GM23338 (cell line): ENCODE measurements at regions not wholly inside any gene's neighbourhood (a gene's known extent, or its start where the extent isn't known, plus 50 kb on each side); places are given as distances from the start of the nearest gene placed in this dataset.
"Not testable (repeated sequence)": the region's sequence is repeated elsewhere in the genome, so short reads cannot be mapped to it uniquely, and the experiment has no call there.

Experiments used
- ATAC-seq: fragments of 200-7000 bp; cut with Tn5 transposase; 3 replicates; pipeline ENCODE4 v1.9.1; 2020
- DNase-seq: peaks from one replicate; pipeline ENCODE4 v3.0.0-alpha.2; 2015; ENCODE audit warnings: low spot score
- H2AFZ ChIP-seq: fragments of 200-600 bp; sonication (generic); 2 replicates; pipeline ENCODE4 v1.8.0; 2016; ENCODE audit warnings: antibody characterized with exemption, mild to moderate bottlenecking, moderate library complexity
- H3F3A ChIP-seq: fragments of 200-600 bp; sonication (generic); replicated peaks from 2 replicates; pipeline ENCODE4 v1.8.0; 2017; ENCODE audit warnings: antibody characterized with exemption, mixed run types, low read depth
- H3K27ac ChIP-seq: fragments of 200-600 bp; sonication (generic); 2 replicates; pipeline ENCODE4 v1.6.1; 2016; ENCODE audit warnings: low read depth
- H3K27me3 ChIP-seq: fragments of 200-600 bp; sonication (generic); 2 replicates; pipeline ENCODE4 v1.8.0; 2016; ENCODE audit warnings: mild to moderate bottlenecking, mixed run types, moderate library complexity; ENCODE audit not compliant: insufficient read depth
- H3K36me3 ChIP-seq: fragments of 200-600 bp; sonication (generic); 2 replicates; pipeline ENCODE4 v1.8.0; 2016; ENCODE audit warnings: mild to moderate bottlenecking; ENCODE audit not compliant: insufficient read depth
- H3K4me1 ChIP-seq: fragments of 200-600 bp; sonication (generic); 2 replicates; pipeline ENCODE4 v1.8.0; 2016; ENCODE audit warnings: mild to moderate bottlenecking, moderate library complexity; ENCODE audit not compliant: insufficient read depth
- H3K4me2 ChIP-seq: fragments of 200-600 bp; sonication (generic); 2 replicates; pipeline ENCODE4 v1.7.1; 2017; ENCODE audit warnings: mixed run types
- H3K4me3 ChIP-seq: fragments of 200-600 bp; sonication (generic); 2 replicates; pipeline ENCODE4 v1.6.1; 2016; ENCODE audit warnings: mixed run types
- H3K79me2 ChIP-seq: fragments of 200-600 bp; sonication (generic); replicated peaks from 2 replicates; pipeline ENCODE4 v1.8.0; 2017; ENCODE audit warnings: mild to moderate bottlenecking; ENCODE audit not compliant: insufficient read depth
- H3K9me2 ChIP-seq: fragments of 200-600 bp; sonication (generic); 2 replicates; pipeline ENCODE4 v1.8.0; 2017; ENCODE audit not compliant: insufficient read depth
- H4K20me1 ChIP-seq: fragments of 200-600 bp; sonication (generic); replicated peaks from 2 replicates; pipeline ENCODE4 v1.8.0; 2017; ENCODE audit warnings: mild to moderate bottlenecking; ENCODE audit not compliant: insufficient read depth
- H3K27ac Mint-ChIP-seq: 2 replicates; pipeline ENCODE4 v1.8.0; 2020; ENCODE audit warnings: inconsistent platforms, mild to moderate bottlenecking, moderate library complexity, mixed read lengths
- H3K27me3 Mint-ChIP-seq: 3 replicates; pipeline ENCODE4 v1.8.0; 2022; ENCODE audit warnings: low read depth, mild to moderate bottlenecking, moderate library complexity, mixed read lengths, inconsistent platforms; ENCODE audit not compliant: insufficient read depth, poor library complexity
- H3K36me3 Mint-ChIP-seq: 3 replicates; pipeline ENCODE4 v1.8.0; 2021; ENCODE audit warnings: low read depth, mild to moderate bottlenecking, inconsistent platforms, moderate library complexity, mixed read lengths
- H3K4me1 Mint-ChIP-seq: 3 replicates; pipeline ENCODE4 v1.8.0; 2020; ENCODE audit warnings: mild to moderate bottlenecking, inconsistent platforms, mixed read lengths
- H3K4me3 Mint-ChIP-seq: 3 replicates; pipeline ENCODE4 v1.8.0; 2021; ENCODE audit warnings: moderate library complexity, mild to moderate bottlenecking, inconsistent platforms, mixed read lengths
- H3K9me3 Mint-ChIP-seq: 3 replicates; pipeline ENCODE4 v1.8.0; 2020; ENCODE audit warnings: moderate library complexity, mild to moderate bottlenecking, inconsistent platforms, mixed read lengths
- EZH2 ChIP-seq: fragments of 200-600 bp; sonication (generic); IDR thresholded peaks from one replicate; pipeline ENCODE4 v1.8.0; 2017; ENCODE audit warnings: antibody characterized with exemption, mild to moderate bottlenecking, low read depth; ENCODE audit not compliant: unreplicated experiment
- EZH2phosphoT487 ChIP-seq: fragments of 200-600 bp; sonication (generic); IDR thresholded peaks from one replicate; pipeline ENCODE4 v1.8.1; 2018; ENCODE audit warnings: antibody characterized with exemption; ENCODE audit not compliant: unreplicated experiment
- JUNB ChIP-seq: IDR thresholded peaks from one replicate; pipeline ENCODE4 v1.6.1; 2016; ENCODE audit warnings: antibody characterized with exemption; ENCODE audit not compliant: unreplicated experiment
- POLR2AphosphoS5 ChIP-seq: IDR thresholded peaks from 2 replicates; pipeline ENCODE4 v1.6.1; 2016; ENCODE audit warnings: antibody characterized with exemption, low read depth
- STAT1 ChIP-seq: IDR thresholded peaks from one replicate; pipeline ENCODE4 v1.6.1; 2016; ENCODE audit warnings: antibody characterized with exemption; ENCODE audit not compliant: unreplicated experiment
- ZNF114 ChIP-seq: fragments of 250-450 bp; sonication (Bioruptor Pico); IDR thresholded peaks from 2 replicates; pipeline ENCODE4 v1.5.0; 2020; ENCODE audit warnings: mild to moderate bottlenecking, moderate library complexity
- TF ChIP-seq, protein P1 (sequence below): IDR thresholded peaks from 2 replicates; pipeline ENCODE4 v1.6.1; 2016; ENCODE audit warnings: antibody characterized with exemption
- TF ChIP-seq, protein P2 (sequence below): IDR thresholded peaks from one replicate; pipeline ENCODE4 v1.6.1; 2018; ENCODE audit warnings: antibody characterized with exemption; ENCODE audit not compliant: unreplicated experiment

DNA sequence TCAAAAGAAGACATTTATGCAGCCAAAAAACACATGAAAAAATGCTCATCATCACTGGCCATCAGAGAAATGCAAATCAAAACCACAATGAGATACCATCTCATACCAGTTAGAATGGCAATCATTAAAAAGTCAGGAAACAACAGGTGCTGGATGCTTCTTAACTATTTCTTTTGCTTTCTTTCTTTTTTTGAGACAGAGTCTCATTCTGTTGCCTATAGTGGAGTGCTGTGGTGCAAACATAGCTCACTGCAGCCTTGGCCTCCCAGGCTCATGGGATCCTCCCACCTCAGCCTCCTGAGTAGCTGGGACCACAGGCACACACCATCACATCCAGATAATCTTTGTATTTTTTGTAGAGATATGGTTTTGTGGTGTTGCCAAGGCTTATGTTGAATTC, 387.7 kb downstream of the RAP2B start:
- not testable (repeated sequence) for H3K4me1 Mint-ChIP-seq, H3K36me3 Mint-ChIP-seq, H3K9me3 Mint-ChIP-seq, H3K4me3 Mint-ChIP-seq, H4K20me1 ChIP-seq, H3K4me3 ChIP-seq, H3K9me2 ChIP-seq, ATAC-seq, H2AFZ ChIP-seq, H3K27me3 ChIP-seq, DNase-seq, H3K4me1 ChIP-seq, H3K27ac Mint-ChIP-seq, H3K36me3 ChIP-seq, H3K27ac ChIP-seq, H3K27me3 Mint-ChIP-seq, H3F3A ChIP-seq, H3K79me2 ChIP-seq, H3K4me2 ChIP-seq

DNA sequence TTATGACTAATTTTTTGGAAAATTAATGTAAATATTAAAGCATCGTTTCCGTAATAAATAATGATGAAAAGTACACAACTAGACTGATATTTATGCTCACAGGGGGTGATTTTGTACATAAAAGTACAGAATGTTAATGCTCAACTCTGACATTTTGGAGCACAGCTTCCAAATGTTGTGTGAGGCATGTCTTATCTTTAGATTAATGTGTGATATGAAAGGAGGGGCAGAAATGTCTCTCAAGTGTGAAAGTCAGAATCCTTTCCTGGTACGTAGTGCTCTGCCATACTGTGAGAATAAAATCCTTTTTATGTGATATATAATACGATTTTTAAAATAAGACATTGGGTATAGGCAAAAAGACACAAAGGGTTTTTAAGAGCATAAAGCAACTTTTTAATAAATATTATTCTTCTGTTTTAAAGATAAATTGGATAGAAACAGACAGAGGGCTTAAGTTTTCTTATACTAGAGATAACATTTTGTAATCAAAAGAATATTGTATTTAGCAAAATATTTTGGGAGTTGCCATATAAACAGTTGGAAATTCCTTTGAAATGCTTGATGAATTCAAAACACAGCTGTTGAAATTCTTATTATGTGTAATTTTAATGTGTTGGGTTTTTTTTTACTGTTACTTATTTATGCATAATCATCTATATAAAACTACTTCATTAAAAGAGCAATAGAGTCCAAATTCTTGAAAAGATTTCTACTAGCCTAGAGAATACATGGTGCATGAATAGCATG, 389.7 kb downstream of the RAP2B start:
- H3K4me3 Mint-ChIP-seq, result no peak overlapping the region
- H3K9me3 Mint-ChIP-seq, result no peaks in the 10 kb centered on the region
- Histone ChIP-seq H3K9me2 (no peaks in the 10 kb centered on the region), H3K4me1 (no peaks in the 10 kb centered on the region; the same call in 1 of the 2 replicates), H3K4me2 (no peak overlapping the region), H3K27me3 (no peaks in the 10 kb centered on the region), H4K20me1 (no peaks in the 10 kb centered on the region), H3F3A (no peaks in the 10 kb centered on the region), H3K4me3 (no peak overlapping the region), H3K27ac (no peak overlapping the region), H2AFZ (no peak overlapping the region), H3K79me2 (no peaks in the 10 kb centered on the region), H3K36me3 (no peaks in the 10 kb centered on the region)
- ATAC-seq, result no peak
- no peak overlapping the region for H3K27ac Mint-ChIP-seq
- H3K27me3 Mint-ChIP-seq, result peaks cover under 1% of the 10 kb centered on the region
- no peaks in the 10 kb centered on the region for H3K36me3 Mint-ChIP-seq
- DNase-seq, result no peak
- TF ChIP-seq EZH2 (no peak), JUNB (no peak)
- TF ChIP-seq, protein P1, sequence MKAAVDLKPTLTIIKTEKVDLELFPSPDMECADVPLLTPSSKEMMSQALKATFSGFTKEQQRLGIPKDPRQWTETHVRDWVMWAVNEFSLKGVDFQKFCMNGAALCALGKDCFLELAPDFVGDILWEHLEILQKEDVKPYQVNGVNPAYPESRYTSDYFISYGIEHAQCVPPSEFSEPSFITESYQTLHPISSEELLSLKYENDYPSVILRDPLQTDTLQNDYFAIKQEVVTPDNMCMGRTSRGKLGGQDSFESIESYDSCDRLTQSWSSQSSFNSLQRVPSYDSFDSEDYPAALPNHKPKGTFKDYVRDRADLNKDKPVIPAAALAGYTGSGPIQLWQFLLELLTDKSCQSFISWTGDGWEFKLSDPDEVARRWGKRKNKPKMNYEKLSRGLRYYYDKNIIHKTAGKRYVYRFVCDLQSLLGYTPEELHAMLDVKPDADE, result no peak
- H3K4me1 Mint-ChIP-seq, result peaks cover 9% of the 10 kb centered on the region; the same call in 2 of the 3 replicates

DNA sequence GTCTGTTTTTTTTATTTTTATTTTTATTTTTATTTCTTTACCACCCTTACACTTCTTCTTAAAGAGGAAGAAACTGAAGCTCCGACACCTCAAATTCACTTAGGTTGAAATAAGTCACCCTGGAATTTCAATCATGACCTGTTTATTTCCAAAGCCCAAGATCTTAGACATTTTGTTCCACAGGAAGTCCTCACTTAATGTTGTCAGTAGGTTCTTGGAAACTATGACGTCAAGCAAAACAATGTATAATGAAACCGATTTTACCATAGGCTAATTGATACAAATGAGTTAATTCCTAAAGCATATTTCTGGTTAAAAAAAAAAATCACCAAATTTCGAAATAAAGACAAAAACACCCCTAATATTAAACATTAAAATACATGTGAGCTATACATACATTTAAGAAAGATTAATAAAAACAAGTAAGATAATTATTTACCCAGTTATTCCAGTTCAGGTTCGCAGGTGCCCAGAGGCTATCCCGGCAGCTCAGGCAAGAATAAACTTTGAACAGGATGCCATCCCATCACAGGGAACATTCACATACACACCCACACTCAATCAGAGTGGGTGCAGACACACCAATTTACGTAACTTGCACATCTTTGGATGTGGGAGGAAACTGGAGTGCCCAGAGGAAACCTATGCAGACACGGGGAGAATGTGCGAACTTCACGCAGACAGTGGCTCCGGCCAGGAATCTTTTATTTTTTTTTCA, 391.0 kb downstream of the RAP2B start:
- peaks cover 2% of the 10 kb centered on the region for H3K27me3 Mint-ChIP-seq
- Histone ChIP-seq H3K4me1 (no peaks in the 10 kb centered on the region; the same call in 1 of the 2 replicates), H3K27ac (no peak overlapping the region), H3K79me2 (no peaks in the 10 kb centered on the region), H3K4me3 (no peak overlapping the region), H4K20me1 (no peaks in the 10 kb centered on the region), H3K4me2 (no peak overlapping the region), H3K9me2 (no peaks in the 10 kb centered on the region), H2AFZ (no peak overlapping the region), H3K36me3 (no peaks in the 10 kb centered on the region), H3K27me3 (no peaks in the 10 kb centered on the region), H3F3A (no peaks in the 10 kb centered on the region)
- H3K9me3 Mint-ChIP-seq, result peaks cover 10% of the 10 kb centered on the region; the same call in 2 of the 3 replicates
- no peak overlapping the region for H3K4me3 Mint-ChIP-seq
- DNase-seq (no peak), ATAC-seq (no peak)
- H3K4me1 Mint-ChIP-seq, result peaks cover 4% of the 10 kb centered on the region; the same call in 2 of the 3 replicates
- TF ChIP-seq POLR2AphosphoS5 (no peak), EZH2phosphoT487 (no peak), ZNF114 (no peak), JUNB (no peak), STAT1 (no peak)
- TF ChIP-seq, protein P2, sequence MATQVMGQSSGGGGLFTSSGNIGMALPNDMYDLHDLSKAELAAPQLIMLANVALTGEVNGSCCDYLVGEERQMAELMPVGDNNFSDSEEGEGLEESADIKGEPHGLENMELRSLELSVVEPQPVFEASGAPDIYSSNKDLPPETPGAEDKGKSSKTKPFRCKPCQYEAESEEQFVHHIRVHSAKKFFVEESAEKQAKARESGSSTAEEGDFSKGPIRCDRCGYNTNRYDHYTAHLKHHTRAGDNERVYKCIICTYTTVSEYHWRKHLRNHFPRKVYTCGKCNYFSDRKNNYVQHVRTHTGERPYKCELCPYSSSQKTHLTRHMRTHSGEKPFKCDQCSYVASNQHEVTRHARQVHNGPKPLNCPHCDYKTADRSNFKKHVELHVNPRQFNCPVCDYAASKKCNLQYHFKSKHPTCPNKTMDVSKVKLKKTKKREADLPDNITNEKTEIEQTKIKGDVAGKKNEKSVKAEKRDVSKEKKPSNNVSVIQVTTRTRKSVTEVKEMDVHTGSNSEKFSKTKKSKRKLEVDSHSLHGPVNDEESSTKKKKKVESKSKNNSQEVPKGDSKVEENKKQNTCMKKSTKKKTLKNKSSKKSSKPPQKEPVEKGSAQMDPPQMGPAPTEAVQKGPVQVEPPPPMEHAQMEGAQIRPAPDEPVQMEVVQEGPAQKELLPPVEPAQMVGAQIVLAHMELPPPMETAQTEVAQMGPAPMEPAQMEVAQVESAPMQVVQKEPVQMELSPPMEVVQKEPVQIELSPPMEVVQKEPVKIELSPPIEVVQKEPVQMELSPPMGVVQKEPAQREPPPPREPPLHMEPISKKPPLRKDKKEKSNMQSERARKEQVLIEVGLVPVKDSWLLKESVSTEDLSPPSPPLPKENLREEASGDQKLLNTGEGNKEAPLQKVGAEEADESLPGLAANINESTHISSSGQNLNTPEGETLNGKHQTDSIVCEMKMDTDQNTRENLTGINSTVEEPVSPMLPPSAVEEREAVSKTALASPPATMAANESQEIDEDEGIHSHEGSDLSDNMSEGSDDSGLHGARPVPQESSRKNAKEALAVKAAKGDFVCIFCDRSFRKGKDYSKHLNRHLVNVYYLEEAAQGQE, result no peak
- 0 out of 3 replicates have a peak, but pooled peaks cover 2% of the 10 kb centered on the region for H3K36me3 Mint-ChIP-seq
- H3K27ac Mint-ChIP-seq, result no peak overlapping the region
